Liver (tissue), 3 donors: ENCODE measurements at regions not wholly inside any gene's neighbourhood (a gene's known extent, or its start where the extent isn't known, plus 50 kb on each side); places are given as distances from the start of the nearest gene placed in this dataset.

Experiments used
- GABPA ChIP-seq, 2 donors: IDR thresholded peaks in 1 of 2; conservative IDR thresholded peaks in 1 of 2; 2 replicates each; pipeline ENCODE4 v1.6.1; 2016; ENCODE audit warnings: antibody characterized with exemption in 2 of 2, mild to moderate bottlenecking in 1 of 2, moderate library complexity in 1 of 2
- JUND ChIP-seq, 2 donors: IDR thresholded peaks; 2 replicates each; pipeline ENCODE4 v1.6.1; 2016; ENCODE audit warnings: antibody characterized with exemption in 2 of 2
- TAF1 ChIP-seq: conservative IDR thresholded peaks from 2 replicates; pipeline ENCODE4 v1.6.1; 2016; ENCODE audit warnings: antibody characterized with exemption, mild to moderate bottlenecking
- YY1 ChIP-seq: IDR thresholded peaks from 2 replicates; pipeline ENCODE4 v1.6.1; 2016; ENCODE audit warnings: antibody characterized with exemption, mild to moderate bottlenecking
- TF ChIP-seq, protein P1 (sequence below): fragments of 150-350 bp; IDR thresholded peaks from 2 replicates; pipeline ENCODE4 v1.5.1; 2017; ENCODE audit warnings: improper control_type of control experiment, low read depth, low read length; ENCODE audit not compliant: missing input control
- TF ChIP-seq, protein P2 (sequence below): IDR thresholded peaks from 2 replicates; pipeline ENCODE4 v1.6.1; 2016; ENCODE audit warnings: antibody characterized with exemption
- TF ChIP-seq, protein P3 (sequence below): IDR thresholded peaks from 2 replicates; pipeline ENCODE4 v1.6.1; 2016; ENCODE audit warnings: antibody characterized with exemption, mild to moderate bottlenecking
- donor health status: healthy.
- donor health status: healthy.

DNA sequence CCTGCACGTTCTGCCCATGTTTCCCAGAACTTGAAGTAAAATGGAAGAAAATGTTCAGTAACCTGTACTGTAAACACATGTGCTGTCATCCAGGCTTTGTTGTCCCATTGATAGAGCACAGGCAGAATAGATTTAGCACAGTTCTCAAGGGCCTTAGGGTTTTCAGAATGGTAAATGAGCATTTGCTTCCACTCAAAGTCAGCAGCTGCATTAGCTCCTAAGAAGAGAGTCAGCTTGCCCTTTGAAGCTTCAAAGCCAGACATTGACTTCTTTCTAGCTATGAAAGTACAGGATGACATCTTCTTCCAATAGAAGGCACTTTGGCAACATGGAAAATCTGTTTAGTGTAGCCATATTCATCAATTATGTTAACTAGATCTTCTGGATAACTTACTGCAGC is 76.2 kb upstream of the TMEM108 start:
- TF ChIP-seq, protein P1, sequence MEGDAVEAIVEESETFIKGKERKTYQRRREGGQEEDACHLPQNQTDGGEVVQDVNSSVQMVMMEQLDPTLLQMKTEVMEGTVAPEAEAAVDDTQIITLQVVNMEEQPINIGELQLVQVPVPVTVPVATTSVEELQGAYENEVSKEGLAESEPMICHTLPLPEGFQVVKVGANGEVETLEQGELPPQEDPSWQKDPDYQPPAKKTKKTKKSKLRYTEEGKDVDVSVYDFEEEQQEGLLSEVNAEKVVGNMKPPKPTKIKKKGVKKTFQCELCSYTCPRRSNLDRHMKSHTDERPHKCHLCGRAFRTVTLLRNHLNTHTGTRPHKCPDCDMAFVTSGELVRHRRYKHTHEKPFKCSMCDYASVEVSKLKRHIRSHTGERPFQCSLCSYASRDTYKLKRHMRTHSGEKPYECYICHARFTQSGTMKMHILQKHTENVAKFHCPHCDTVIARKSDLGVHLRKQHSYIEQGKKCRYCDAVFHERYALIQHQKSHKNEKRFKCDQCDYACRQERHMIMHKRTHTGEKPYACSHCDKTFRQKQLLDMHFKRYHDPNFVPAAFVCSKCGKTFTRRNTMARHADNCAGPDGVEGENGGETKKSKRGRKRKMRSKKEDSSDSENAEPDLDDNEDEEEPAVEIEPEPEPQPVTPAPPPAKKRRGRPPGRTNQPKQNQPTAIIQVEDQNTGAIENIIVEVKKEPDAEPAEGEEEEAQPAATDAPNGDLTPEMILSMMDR, result no peak
- TF ChIP-seq GABPA (IDR thresholded peaks at IDR 0.05 in 1 of 2, conservative IDR thresholded peaks at IDR 0.05 in 1 of 2) (no peak), JUND (IDR thresholded peaks at IDR 0.05) (no peak), YY1 (no peak), TAF1 (no peak)
- TF ChIP-seq, protein P2, sequence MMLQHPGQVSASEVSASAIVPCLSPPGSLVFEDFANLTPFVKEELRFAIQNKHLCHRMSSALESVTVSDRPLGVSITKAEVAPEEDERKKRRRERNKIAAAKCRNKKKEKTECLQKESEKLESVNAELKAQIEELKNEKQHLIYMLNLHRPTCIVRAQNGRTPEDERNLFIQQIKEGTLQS, result no peak
- TF ChIP-seq, protein P3, sequence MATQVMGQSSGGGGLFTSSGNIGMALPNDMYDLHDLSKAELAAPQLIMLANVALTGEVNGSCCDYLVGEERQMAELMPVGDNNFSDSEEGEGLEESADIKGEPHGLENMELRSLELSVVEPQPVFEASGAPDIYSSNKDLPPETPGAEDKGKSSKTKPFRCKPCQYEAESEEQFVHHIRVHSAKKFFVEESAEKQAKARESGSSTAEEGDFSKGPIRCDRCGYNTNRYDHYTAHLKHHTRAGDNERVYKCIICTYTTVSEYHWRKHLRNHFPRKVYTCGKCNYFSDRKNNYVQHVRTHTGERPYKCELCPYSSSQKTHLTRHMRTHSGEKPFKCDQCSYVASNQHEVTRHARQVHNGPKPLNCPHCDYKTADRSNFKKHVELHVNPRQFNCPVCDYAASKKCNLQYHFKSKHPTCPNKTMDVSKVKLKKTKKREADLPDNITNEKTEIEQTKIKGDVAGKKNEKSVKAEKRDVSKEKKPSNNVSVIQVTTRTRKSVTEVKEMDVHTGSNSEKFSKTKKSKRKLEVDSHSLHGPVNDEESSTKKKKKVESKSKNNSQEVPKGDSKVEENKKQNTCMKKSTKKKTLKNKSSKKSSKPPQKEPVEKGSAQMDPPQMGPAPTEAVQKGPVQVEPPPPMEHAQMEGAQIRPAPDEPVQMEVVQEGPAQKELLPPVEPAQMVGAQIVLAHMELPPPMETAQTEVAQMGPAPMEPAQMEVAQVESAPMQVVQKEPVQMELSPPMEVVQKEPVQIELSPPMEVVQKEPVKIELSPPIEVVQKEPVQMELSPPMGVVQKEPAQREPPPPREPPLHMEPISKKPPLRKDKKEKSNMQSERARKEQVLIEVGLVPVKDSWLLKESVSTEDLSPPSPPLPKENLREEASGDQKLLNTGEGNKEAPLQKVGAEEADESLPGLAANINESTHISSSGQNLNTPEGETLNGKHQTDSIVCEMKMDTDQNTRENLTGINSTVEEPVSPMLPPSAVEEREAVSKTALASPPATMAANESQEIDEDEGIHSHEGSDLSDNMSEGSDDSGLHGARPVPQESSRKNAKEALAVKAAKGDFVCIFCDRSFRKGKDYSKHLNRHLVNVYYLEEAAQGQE, result no peak
